Caco-2 (cell line): ENCODE measurements at regions not wholly inside any gene's neighbourhood (a gene's known extent, or its start where the extent isn't known, plus 50 kb on each side); places are given as distances from the start of the nearest gene placed in this dataset.

ENCODE experiments used
- BruUV-seq: library from RNA; stranded (reverse); fragments of 400-500 nt; replicated peaks from 2 replicates; lab custom pipeline; 2021; lab: Mats Ljungman, UMichigan
- CTCF ChIA-PET: fragments of 300-600 bp; sonication (Branson Sonifier 250); formaldehyde crosslinking; loops from one replicate; lab custom pipeline; 2022; ENCODE audit warnings: antibody characterized with exemption; lab: Charles Lee
- POLR2A ChIA-PET: fragments of 300-600 bp; sonication (Branson Sonifier 250); formaldehyde crosslinking; loops from one replicate; lab custom pipeline; 2022; ENCODE audit warnings: antibody characterized with exemption; lab: Charles Lee
- DNase-seq, 2 experiments: peaks; one replicate each; pipeline versions ENCODE4 v3.0.0 to v3.0.0-alpha.2; 2020 to 2022
- H3K27me3 ChIP-seq: replicated peaks from 2 replicates; pipeline ENCODE4 v1.6.0; 2011; ENCODE audit warnings: low read length; ENCODE audit not compliant: control insufficient read depth, insufficient read depth
- H3K36me3 ChIP-seq: 2 replicates; pipeline ENCODE4 v1.5.1; 2011; ENCODE audit warnings: low read length; ENCODE audit not compliant: control insufficient read depth, insufficient read depth
- H3K4me1 ChIP-seq: fragments of 250-450 bp; sonication (Bioruptor Pico); 2 replicates; pipeline ENCODE4 v1.5.1; 2020; ENCODE audit warnings: mild to moderate bottlenecking
- H3K4me3 ChIP-seq: 2 replicates; pipeline ENCODE4 v1.5.1; 2011; ENCODE audit warnings: low read depth, mild to moderate bottlenecking, control low read depth, low read length
- H3K9me3 ChIP-seq: fragments of 250-450 bp; sonication (Bioruptor Pico); 2 replicates; pipeline ENCODE4 v1.5.1; 2020; ENCODE audit warnings: mild to moderate bottlenecking, moderate library complexity
- H3K27ac Mint-ChIP-seq: one replicate; pipeline ENCODE4 v1.8.0; 2022; ENCODE audit warnings: mixed read lengths; ENCODE audit not compliant: unreplicated experiment
- H3K27me3 Mint-ChIP-seq: one replicate; pipeline ENCODE4 v1.8.0; 2022; ENCODE audit warnings: mixed read lengths; ENCODE audit not compliant: insufficient read depth, unreplicated experiment
- H3K36me3 Mint-ChIP-seq: one replicate; pipeline ENCODE4 v1.8.0; 2022; ENCODE audit warnings: mild to moderate bottlenecking, mixed read lengths; ENCODE audit not compliant: insufficient read depth, unreplicated experiment
- H3K4me1 Mint-ChIP-seq: one replicate; pipeline ENCODE4 v1.8.0; 2022; ENCODE audit warnings: low read depth, mixed read lengths; ENCODE audit not compliant: unreplicated experiment
- H3K4me3 Mint-ChIP-seq: one replicate; pipeline ENCODE4 v1.8.0; 2022; ENCODE audit warnings: mild to moderate bottlenecking, moderate library complexity, mixed read lengths; ENCODE audit not compliant: unreplicated experiment
- H3K9me3 Mint-ChIP-seq: one replicate; pipeline ENCODE4 v1.8.0; 2022; ENCODE audit warnings: mixed read lengths; ENCODE audit not compliant: unreplicated experiment
- CTCF ChIP-seq, 2 experiments: fragments of 200-600 bp in 1 of 2; IDR thresholded peaks; 1 replicate in 1 of 2; 2 replicates in 1 of 2; pipeline versions ENCODE4 v1.5.1 to v1.8.0; 2011 to 2022; ENCODE audit warnings: antibody characterized with exemption in 1 of 2, control low read depth in 1 of 2, inconsistent platforms in 1 of 2, low read depth in 1 of 2, low read length in 1 of 2, mild to moderate bottlenecking in 1 of 2, moderate library complexity in 1 of 2; ENCODE audit not compliant: insufficient read depth in 1 of 2, severe bottlenecking in 1 of 2, unreplicated experiment in 1 of 2
- intact Hi-C: fragments of 100-400 bp; cut with micrococcal nuclease; formaldehyde crosslinking; loops from one replicate; pipeline ENCODE4 v1.10.0; 2022; ENCODE audit not compliant: unreplicated experiment

GRCh38 chr2:201975434-201975833, 58.2 kb upstream of the FZD7 start:
- no peaks in the 10 kb centered on the region for H3K27me3 ChIP-seq
- no peaks in the 10 kb centered on the region for H3K9me3 Mint-ChIP-seq
- H3K27me3 Mint-ChIP-seq, result no peaks in the 10 kb centered on the region
- H3K36me3 ChIP-seq, result no peaks in the 10 kb centered on the region
- intact Hi-C loops, result no loop called here
- DNase-seq, result no peak
- no peak overlapping the region for H3K4me3 Mint-ChIP-seq
- H3K36me3 Mint-ChIP-seq, result peaks cover 6% of the 10 kb centered on the region
- BruUV-seq, result no TSS peak
- no peaks in the 10 kb centered on the region for H3K9me3 ChIP-seq
- peak overlapping the region; percentile 29 for H3K27ac Mint-ChIP-seq
- H3K4me3 ChIP-seq, result no peak overlapping the region
- ChIA-PET POLR2A (no interaction called here), CTCF (interaction anchor here (0.7 kb wide), 1 partner anchor 85 kb away, joined by 3 read pairs; no protein-coding TSS in a partner anchor)
- peaks cover 22% of the 10 kb centered on the region for H3K4me1 ChIP-seq
- TF ChIP-seq CTCF (IDR thresholded peaks at IDR 0.05; ENCODE audit: insufficient read depth in 1 of 2, low read depth in 1 of 2, low read length in 1 of 2, severe bottlenecking in 1 of 2, unreplicated experiment in 1 of 2), result no peak
- H3K4me1 Mint-ChIP-seq, result peaks cover 34% of the 10 kb centered on the region

GRCh38 chr2:201975964-201976612, 57.6 kb upstream of the FZD7 start:
- Mint-ChIP-seq H3K9me3 (no peaks in the 10 kb centered on the region), H3K36me3 (peaks cover 6% of the 10 kb centered on the region), H3K27ac (no peak overlapping the region), H3K4me3 (no peak overlapping the region), H3K27me3 (no peaks in the 10 kb centered on the region), H3K4me1 (peaks cover 34% of the 10 kb centered on the region)
- intact Hi-C loops, result no loop called here
- no TSS peak for BruUV-seq
- Histone ChIP-seq H3K4me3 (no peak overlapping the region), H3K36me3 (no peaks in the 10 kb centered on the region), H3K4me1 (peaks cover 22% of the 10 kb centered on the region), H3K9me3 (no peaks in the 10 kb centered on the region), H3K27me3 (no peaks in the 10 kb centered on the region)
- TF ChIP-seq CTCF (IDR thresholded peaks at IDR 0.05; ENCODE audit: insufficient read depth in 1 of 2, low read depth in 1 of 2, low read length in 1 of 2, severe bottlenecking in 1 of 2, unreplicated experiment in 1 of 2), result no peak
- ChIA-PET POLR2A (no interaction called here), CTCF (interaction anchor here (0.7 to 0.8 kb wide), 2 partner anchors 84 to 183 kb away, joined by 3 to 4 read pairs; no protein-coding TSS in a partner anchor)
- DNase-seq, result no peak

DNA sequence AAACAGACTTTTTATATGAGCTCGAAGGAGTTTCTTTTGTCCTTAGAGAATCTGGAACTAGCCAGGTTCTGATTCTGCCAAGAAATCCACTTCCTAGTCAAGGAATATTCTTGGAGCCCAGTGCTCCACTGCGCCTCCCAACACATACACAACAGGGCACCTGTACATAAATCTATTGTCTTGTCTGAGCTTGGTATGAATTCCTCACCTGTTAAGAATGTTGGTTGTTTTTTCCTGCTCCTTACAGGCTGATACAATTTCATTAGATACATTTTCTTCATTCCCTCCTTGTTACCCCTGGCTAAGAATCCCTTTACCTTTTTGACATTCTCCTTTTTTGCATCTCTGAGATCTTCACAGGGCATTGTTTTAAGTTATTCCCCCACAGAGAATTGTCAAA, 56.0 kb upstream of the FZD7 start:
- Histone ChIP-seq H3K4me1 (peaks cover 22% of the 10 kb centered on the region), H3K36me3 (no peaks in the 10 kb centered on the region), H3K27me3 (no peaks in the 10 kb centered on the region), H3K4me3 (no peak overlapping the region), H3K9me3 (no peaks in the 10 kb centered on the region)
- DNase-seq, result no peak
- ChIA-PET CTCF (no interaction called here), POLR2A (no interaction called here)
- H3K4me1 Mint-ChIP-seq, result peaks cover 34% of the 10 kb centered on the region
- intact Hi-C loops, result no loop called here
- H3K27me3 Mint-ChIP-seq, result no peaks in the 10 kb centered on the region
- no peak overlapping the region for H3K27ac Mint-ChIP-seq
- TF ChIP-seq CTCF (IDR thresholded peaks at IDR 0.05; ENCODE audit: insufficient read depth in 1 of 2, low read depth in 1 of 2, low read length in 1 of 2, severe bottlenecking in 1 of 2, unreplicated experiment in 1 of 2), result no peak
- no peaks in the 10 kb centered on the region for H3K9me3 Mint-ChIP-seq
- H3K36me3 Mint-ChIP-seq, result peaks cover 6% of the 10 kb centered on the region
- no TSS peak for BruUV-seq
- H3K4me3 Mint-ChIP-seq, result no peak overlapping the region
